Osteoblast (primary cell): ENCODE measurements at regions not wholly inside any gene's neighbourhood (a gene's known extent, or its start where the extent isn't known, plus 50 kb on each side); places are given as distances from the start of the nearest gene placed in this dataset.
A peak's percentile ranks its signal among the peaks of the same experiment; 100 is the strongest.

ENCODE experiments used
- DNase-seq: peaks from one replicate; pipeline ENCODE4 v3.0.0; 2011; ENCODE audit warnings: low spot score, mixed read lengths; ENCODE audit not compliant: insufficient read length; ENCODE audit errors: missing footprints
- H2AFZ ChIP-seq: 2 replicates; pipeline ENCODE4 v1.6.0; 2011; ENCODE audit warnings: mild to moderate bottlenecking, low read length
- H3K27ac ChIP-seq: 2 replicates; pipeline ENCODE4 v1.5.1; 2011; ENCODE audit warnings: mild to moderate bottlenecking, low read depth, low read length, moderate library complexity
- H3K27me3 ChIP-seq: 2 replicates; pipeline ENCODE4 v1.6.0; 2012; ENCODE audit warnings: mild to moderate bottlenecking, control low read depth, inconsistent platforms, low read length, moderate library complexity; ENCODE audit not compliant: insufficient read depth
- H3K36me3 ChIP-seq: 2 replicates; pipeline ENCODE4 v1.5.1; 2011; ENCODE audit warnings: mild to moderate bottlenecking, low read length, control low read depth, moderate library complexity; ENCODE audit not compliant: insufficient read depth
- H3K4me1 ChIP-seq: 2 replicates; pipeline ENCODE4 v1.5.1; 2011; ENCODE audit warnings: mild to moderate bottlenecking, low read length, control low read depth, moderate library complexity; ENCODE audit not compliant: insufficient read depth
- H3K4me2 ChIP-seq: 2 replicates; pipeline ENCODE4 v1.6.0; 2011; ENCODE audit warnings: mild to moderate bottlenecking, low read length; ENCODE audit not compliant: insufficient read depth
- H3K4me3 ChIP-seq: fragments of 200-600 bp; sonication (generic); 3 replicates; pipeline ENCODE4 v1.5.1; 2012; ENCODE audit warnings: mild to moderate bottlenecking, low read length, inconsistent platforms; ENCODE audit not compliant: insufficient read depth
- H3K79me2 ChIP-seq: 2 replicates; pipeline ENCODE4 v1.6.0; 2012; ENCODE audit warnings: mild to moderate bottlenecking, low read length, control low read depth, inconsistent platforms; ENCODE audit not compliant: insufficient read depth
- H3K9me3 ChIP-seq: 2 replicates; pipeline ENCODE4 v1.5.1; 2011; ENCODE audit warnings: low read depth, low read length, control low read depth
- H4K20me1 ChIP-seq: 2 replicates; pipeline ENCODE4 v1.6.0; 2012; ENCODE audit warnings: mild to moderate bottlenecking, low read length, control low read depth; ENCODE audit not compliant: insufficient read depth
- CTCF ChIP-seq: IDR thresholded peaks from 2 replicates; pipeline ENCODE4 v1.5.1; 2011; ENCODE audit warnings: mild to moderate bottlenecking, low read depth, low read length, moderate library complexity; ENCODE audit errors: extremely low read depth

DNA sequence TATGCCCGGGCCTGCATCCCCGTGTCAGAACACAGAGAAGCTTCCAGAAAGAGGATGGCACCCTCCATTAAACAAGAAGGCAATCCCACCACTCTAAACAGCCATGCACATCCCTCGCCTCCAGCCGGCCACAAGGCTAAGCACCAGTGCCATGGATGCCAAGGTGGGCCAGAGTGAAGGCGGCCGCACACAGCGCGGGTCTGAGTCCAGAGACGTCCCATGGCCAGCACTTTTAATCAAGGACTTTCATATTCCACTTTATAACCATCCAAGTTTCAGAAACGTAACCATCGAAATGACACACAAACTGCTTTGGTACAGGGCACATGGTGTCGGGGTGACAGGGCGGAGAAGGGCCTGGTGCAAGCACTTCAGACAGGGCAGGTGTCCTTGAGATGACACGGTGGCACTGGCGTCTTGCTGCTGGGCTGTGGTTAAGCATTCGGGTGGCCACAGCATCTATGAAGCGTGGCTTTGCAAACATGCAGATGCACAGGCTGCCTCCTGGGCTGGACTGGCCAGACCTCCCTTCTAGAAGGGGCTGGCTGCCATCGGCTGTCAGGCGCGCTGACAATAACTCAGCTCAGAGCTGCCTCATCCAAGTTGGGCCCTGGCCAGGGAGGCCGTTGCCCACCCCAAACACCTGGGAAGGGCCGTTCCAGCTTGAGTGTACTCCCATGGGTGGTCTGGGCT is 117.2 kb downstream of the RFLNA start:
- no peak for DNase-seq
- H3K4me2 ChIP-seq, result no peak overlapping the region
- no peaks in the 10 kb centered on the region for H3K9me3 ChIP-seq
- peaks cover 40% of the 10 kb centered on the region for H3K79me2 ChIP-seq
- H3K36me3 ChIP-seq, result peaks cover 14% of the 10 kb centered on the region
- H3K27ac ChIP-seq, result peak overlapping the region; percentile 68
- peaks cover 13% of the 10 kb centered on the region for H3K4me1 ChIP-seq
- H2AFZ ChIP-seq, result no peak overlapping the region
- TF ChIP-seq CTCF, result no peak
- no peaks in the 10 kb centered on the region for H4K20me1 ChIP-seq
- no peak overlapping the region for H3K4me3 ChIP-seq
- no peaks in the 10 kb centered on the region for H3K27me3 ChIP-seq

DNA sequence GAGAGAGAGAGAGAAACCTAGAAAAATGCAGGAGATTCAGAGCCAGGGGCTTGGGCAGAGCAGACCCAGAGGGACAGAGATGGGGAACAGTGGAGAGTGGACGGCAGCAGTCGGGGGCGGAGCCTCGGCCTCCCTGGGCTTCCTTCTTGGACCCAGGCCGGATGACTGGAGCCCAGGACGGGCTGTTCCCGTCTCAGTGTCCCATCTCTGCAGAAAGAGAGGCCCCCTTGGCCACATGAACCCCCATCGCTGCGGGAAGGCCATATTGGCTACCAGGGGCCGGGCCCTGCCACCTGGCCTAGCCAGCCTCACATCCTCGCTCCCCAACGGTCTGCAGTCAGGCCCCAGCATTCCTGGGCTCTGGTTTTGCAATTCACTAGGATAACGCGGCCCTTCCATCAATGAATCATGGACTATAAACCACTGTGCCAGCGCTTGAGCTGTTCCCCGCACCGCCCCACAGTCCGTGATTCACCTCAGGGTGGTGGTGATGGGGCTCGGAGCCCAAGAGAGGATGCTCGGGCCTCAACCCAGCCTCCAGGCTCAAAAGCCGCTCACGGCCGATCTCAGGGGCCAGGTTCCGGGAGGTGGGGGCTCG is 116.5 kb downstream of the RFLNA start:
- Histone ChIP-seq H3K27ac (peak overlapping the region; percentile 86), H3K4me1 (peaks cover 13% of the 10 kb centered on the region), H3K9me3 (no peaks in the 10 kb centered on the region), H2AFZ (no peak overlapping the region), H3K36me3 (peaks cover 16% of the 10 kb centered on the region), H3K79me2 (peaks cover 44% of the 10 kb centered on the region), H3K4me3 (no peak overlapping the region), H3K27me3 (no peaks in the 10 kb centered on the region), H3K4me2 (peak overlapping the region; percentile 45), H4K20me1 (peaks cover under 1% of the 10 kb centered on the region)
- DNase-seq, result peak; percentile 100
- TF ChIP-seq CTCF, result no peak

DNA sequence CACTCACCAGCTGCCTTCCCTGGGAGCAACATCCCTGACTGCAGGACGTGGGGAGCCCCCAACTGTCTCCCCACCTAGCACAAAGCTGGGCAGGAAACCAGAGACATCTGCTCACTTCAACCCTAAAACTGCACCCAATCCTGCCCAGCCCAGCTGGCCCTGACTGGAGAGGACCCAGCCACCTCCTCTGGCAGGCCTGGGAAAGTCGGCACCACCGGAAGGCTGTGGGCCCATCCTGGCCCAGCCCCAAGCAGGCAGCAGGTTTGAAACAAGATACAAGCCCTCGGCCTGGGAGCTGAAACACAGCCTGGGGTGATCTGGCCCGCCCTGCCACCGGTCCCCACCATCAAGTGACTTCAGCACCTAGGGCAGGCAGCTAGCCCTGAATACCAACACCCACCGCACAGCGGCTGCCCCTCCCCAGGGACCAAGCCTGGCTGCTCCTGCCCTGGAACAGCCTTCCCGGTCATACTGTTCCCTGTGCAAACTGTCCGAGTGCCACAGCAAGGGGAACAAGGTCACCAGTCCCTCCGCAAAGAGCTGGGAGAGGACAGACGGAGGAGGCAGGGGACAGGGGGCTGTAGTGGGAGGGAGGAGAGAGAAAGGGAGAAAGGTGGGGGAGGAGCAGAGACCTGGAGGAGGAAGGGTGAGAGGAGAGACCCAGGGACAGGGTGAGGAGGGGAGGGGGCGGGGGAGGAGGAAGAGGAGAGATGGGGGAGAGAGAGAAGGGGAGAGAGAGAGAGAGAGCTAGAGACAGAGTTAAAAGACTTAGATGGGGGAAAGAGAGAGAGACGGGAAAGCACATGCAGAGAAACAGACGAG is 115.7 kb downstream of the RFLNA start:
- DNase-seq, result no peak
- H3K4me2 ChIP-seq, result no peak overlapping the region
- peaks cover 23% of the 10 kb centered on the region for H3K36me3 ChIP-seq
- peak overlapping the region; percentile 86 for H3K27ac ChIP-seq
- no peaks in the 10 kb centered on the region for H3K9me3 ChIP-seq
- H4K20me1 ChIP-seq, result peaks cover 4% of the 10 kb centered on the region
- H3K79me2 ChIP-seq, result peaks cover 46% of the 10 kb centered on the region
- TF ChIP-seq CTCF, result no peak
- H3K4me3 ChIP-seq, result no peak overlapping the region
- H3K4me1 ChIP-seq, result peaks cover 13% of the 10 kb centered on the region
- H2AFZ ChIP-seq, result no peak overlapping the region
- H3K27me3 ChIP-seq, result no peaks in the 10 kb centered on the region
